NCI-H1694 (cell line): ENCODE measurements at regions not wholly inside any gene's neighbourhood (a gene's known extent, or its start where the extent isn't known, plus 50 kb on each side); places are given as distances from the start of the nearest gene placed in this dataset.

Source experiments
- DNase-seq: peaks from one replicate; lab custom pipeline; 2025; lab: John Stamatoyannopoulos, UW

DNA sequence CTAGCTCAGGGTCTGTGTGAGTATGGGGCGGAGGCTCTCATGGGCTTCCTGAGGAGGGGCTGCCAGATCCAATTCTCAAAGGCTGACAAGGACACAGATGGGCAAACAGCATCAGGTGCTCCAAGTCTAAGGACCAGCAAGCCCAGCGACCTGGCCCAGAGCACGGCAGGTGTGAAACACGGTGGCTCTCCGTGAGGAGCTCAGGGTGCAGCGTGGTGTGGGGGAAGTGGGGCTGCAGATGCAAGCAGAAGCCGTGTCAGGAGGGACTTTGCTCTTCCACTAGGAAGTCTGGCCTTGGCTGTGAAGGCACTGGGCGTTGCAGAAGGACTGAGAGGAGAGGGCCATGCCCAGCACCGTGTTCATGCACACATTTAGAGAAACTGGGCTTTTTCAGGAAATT is 420.0 kb downstream of the GADD45G start:
- no peak for DNase-seq

DNA sequence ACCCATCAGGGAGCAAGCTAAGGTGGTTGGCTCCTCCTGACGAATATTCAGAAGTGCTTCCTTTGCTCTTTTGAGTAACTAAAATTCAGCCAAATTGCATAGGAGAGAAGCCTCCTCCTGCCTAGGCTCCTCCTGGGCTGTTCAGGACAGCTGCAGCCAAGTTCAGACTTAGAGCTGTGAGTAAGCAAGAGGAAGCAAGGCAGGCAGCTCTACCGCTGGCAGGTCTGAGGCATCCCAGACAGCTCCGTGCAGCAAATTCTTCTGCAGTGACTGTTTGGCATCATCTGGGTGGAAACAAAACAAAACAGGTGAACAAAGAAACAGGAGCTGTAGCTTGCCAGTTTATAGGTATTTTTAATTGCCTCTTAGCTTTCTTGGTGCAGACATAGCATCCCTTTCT is 421.0 kb downstream of the GADD45G start:
- no peak for DNase-seq

GRCh38 chr9:90027296-90027790 is 422.5 kb downstream of the GADD45G start:
- DNase-seq: no peak

DNA sequence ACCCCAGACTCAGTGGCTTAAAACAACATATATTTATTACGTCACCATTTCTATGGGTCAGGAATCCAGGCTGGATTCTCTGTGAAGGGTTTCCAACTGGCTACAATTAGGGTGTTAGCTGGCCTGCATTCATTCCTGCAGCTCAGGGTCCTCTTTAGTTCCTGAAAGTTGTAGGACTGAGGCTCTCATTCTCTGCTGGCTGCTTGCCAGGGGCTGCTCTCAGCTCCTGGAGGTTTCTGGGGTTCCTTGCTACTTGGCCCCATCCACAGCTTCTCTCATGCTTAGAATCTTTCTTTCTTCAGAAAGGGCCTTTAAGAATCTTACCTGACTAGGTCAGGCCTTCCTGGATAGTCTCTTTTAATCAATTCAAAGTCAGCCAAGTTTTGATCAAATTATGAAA is 424.6 kb downstream of the GADD45G start:
- no peak for DNase-seq

- DNase-seq: no peak
These were observed 425.2 kb downstream of the GADD45G start for GRCh38 chr9:90029996-90030395.

DNA sequence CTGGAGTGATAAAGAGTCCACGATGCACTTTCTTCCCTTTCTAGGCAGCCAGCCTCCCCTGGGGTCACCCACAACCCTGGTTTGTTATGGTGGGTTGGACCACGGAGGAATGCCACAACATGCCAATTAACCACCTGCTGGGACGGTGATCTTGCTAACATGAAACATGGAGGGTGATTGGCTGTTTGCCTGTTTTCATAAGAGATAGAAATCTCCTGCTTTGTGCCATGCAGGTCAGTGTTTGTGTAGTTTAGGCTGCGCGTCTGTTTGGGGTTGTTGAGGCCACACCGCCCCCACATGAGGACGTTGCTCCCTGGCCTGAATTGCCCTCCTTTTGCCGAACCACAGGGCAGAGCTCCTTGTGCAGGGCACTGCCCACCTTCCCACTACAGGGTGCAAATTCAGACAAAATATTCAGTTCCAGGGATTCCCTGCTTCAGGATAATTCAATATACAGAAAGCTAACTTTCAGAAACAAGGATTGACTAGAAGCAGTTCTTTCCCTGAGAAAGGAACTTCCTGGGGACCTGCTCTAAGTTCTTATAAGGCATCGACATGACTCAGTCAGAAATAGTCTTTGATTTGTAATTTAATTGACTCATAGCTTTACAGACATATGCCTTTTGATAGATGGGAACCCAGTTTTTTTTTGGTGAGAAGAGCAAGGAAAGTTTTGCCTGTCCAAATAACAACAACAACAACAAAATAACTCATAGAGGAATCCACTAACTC is 427.6 kb downstream of the GADD45G start:
- no peak for DNase-seq

- DNase-seq: no peak
These were observed 428.3 kb downstream of the GADD45G start for GRCh38 chr9:90033028-90033650.

GRCh38 chr9:90034071-90034470 is 429.3 kb downstream of the GADD45G start:
- no peak for DNase-seq

GRCh38 chr9:90035471-90035870 is 430.7 kb downstream of the GADD45G start:
- DNase-seq: no peak

DNA sequence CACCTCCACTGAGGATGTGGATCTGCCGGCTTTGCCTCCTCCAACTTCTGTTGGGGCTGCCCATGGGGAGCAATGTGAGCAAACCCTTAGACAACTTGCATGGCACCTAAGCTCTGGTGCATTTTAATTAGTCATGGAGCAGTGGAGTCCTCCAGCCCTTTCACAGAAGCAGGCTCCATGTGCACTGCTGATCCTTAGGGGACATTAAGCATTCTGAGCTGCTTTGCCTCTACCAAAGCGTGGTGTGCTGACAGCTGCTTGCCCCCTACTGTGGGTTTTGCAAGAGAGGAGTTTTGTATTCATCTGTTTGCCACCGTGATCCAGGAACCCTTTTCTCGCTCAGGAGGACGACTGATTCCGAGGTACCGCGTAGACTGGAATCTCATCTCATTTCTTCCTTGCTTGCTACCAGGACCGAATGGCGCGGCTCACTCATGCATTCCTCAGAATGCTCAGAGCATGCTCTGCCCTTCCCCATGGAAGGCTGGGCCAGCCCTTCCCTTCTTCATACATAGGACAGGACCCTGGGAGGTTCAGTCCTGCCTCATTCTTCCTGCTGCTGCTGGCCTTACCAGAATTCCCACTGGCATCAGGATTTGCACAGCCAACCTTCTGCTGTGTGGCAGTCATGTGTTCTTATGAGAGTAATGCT is 432.5 kb downstream of the GADD45G start:
- DNase-seq: no peak

DNA sequence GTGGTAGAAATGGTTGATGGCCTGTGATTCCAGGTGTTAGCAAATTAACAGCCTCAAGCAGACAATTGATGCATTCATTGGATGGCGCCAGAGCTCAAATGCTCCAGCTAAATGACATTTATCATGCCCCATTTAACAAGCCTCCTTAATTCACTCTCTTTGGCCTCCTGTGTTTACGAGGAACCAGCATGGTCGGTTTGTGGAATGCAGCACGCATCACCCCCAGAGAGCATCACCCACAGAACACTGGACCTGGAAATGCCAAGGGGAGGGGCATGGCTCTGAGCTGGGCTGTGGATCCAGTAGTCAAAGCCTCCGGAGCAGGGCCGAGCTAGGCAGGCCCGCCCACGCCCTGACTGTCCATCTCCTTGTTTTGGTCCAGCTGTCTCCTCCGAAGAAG is 434.0 kb downstream of the GADD45G start:
- no peak for DNase-seq

DNA sequence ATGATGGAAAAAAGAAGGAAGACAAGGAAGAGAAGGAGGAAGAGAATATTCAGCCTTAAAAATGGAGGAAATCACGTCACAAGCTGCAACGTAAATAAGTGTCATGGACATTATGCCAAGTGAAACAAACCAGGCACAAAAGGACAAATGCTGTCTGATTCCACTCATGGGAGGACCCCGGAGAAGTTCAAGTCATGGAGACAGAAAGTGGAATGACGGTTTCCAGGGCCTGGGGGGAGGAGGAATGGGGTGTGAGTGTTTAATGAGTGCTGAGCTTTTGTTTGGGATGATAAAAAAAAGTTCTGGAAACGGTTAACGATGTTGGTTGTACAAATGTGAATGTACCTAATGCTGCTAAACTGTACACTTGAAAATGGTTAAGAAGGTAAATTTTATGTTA is 439.5 kb downstream of the GADD45G start:
- no peak for DNase-seq

DNA sequence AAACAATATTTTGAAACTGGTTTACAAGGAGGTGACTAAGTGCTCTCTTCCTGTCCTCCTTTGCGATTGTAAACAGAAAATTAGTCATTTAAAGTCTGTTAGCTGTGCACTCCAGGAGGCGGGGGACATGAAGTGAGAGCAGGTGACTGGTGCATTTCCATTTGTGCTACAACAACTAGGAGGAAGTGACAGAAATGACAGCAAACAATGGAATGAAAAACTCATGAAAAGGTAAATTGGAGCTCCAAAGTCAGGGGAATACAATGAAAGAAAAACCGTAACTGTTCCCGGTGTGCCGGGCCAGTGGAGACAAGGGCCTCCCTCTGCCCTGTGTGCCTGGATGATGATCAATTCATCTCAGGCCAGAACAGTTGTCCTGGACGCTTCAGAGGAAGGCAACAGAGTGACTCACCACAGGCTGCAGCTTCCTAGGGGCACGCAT is 439.9 kb downstream of the GADD45G start:
- DNase-seq: no peak

GRCh38 chr9:90046317-90046861 is 441.6 kb downstream of the GADD45G start:
- DNase-seq: no peak

DNA sequence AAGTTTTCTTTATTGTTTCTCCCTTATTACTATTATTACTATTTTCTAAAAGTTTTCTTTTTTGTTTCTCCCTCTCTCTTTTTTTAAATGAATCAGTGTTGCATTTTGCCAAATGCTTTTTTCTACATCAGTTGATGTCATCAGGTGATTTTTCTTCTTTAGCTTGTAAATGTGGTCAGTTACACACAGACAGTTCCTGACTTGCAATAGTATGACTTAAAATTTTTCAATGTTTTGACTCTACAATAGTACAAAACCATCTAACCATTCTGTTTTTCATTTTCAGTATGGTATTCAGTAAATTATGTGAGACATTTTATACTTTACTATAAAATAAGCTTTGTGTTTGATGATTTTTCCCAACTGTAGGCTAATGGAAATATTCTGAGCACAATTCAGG is 443.0 kb downstream of the GADD45G start:
- no peak for DNase-seq

DNA sequence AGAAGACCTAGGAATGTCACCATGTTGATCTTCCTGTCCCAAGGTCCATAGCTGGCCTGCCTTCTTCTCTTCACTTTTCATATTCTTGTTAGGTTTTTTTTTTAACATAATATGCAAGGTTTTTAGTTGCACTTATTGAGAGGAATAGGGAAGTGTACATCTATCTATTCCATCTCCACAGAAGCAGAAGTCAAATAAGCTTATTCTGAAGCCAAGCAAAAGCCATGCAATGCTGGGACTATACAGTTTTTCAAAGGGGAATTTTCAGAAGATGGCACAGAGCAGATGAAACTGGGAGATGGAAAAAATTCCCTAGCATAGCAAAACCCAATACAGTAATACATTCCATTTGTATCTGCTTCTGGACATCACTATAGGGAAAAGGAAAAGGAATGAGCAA is 447.6 kb downstream of the GADD45G start:
- no peak for DNase-seq

- DNase-seq: no peak
These were observed 448.2 kb downstream of the GADD45G start for GRCh38 chr9:90053027-90053426.

DNA sequence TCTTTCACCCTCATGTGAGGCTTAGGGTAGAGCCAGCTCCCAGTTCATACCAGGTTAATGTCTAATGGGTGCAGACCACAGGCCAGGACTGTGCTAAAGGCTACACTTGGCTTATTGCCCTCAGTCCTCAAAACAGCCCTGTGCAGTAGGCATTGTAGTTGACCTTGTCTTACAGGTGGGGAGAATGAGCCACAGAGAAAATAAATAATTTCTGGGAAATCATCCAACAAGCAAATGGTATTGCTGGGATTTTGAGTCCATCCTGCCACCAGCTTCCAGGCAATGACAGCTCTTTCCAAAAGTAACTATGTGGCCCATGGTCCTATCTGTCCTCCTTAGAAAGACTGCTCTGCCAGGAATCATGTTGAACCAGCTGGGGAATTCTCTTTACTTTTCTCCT is 450.0 kb downstream of the GADD45G start:
- DNase-seq: no peak

DNA sequence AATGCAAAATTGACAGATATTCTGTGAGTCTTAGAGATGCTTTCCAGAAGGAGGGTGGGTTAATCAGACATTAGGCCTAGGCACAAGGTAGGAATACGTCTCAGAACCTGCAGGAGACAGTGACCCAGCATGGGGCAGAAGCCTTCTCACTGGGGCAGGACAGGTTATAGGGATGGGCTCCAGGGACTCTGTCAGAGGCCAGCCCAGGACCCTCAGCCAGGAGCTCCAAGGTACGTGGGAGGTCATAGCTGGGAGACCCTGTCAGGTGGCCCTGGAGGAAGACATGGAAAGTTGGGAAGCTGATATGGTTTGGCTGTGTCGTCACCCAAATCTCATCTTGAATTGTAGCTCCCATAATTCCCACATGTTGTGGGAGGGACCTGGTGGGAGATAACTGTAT is 450.4 kb downstream of the GADD45G start:
- DNase-seq: no peak

DNA sequence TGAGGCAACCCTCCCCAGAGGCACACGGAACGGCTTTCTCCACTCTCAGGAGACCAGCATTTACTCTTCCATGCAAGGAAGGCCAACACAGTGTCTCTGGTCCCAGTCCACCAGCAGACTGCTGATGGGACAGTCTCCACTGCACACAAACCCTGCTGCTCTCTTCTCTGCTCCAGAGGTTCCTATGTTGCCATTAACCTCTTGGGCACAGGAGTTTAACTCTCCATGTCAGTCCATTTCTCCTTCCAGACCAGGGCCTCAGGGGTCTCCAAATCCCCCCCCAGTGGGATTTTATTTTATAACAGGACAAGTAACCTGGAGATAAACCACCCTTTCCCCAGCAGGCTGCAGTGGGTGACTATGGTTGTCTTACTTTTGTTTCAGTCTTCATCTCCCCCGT is 452.5 kb downstream of the GADD45G start:
- no peak for DNase-seq

DNA sequence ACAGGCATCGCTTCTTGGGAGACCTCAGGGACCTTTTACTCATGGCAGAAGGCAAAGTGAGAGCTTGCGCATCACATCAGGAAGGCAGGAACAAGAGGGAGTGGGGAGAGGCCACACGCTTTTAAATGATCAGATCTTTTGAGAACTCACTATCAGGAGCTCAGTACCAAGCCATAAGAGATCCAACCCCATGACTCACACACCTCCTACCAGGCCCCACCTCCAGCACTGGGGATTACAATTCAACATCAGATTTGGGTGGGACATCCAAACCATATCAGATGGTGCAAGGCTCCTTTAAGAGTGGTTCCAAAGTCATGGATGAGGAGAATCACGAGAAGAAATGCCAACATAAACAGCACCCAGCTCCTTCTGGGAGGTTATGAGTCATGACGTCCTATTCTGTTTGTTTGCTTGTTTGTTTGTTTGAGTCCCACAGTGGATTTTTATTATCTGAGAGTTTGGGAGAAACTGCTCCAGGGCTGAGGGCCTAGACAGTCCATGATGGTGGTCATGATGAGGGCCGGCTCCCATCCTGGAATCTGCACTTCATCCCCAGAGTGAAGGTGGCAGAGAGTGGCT is 453.5 kb downstream of the GADD45G start:
- no peak for DNase-seq

DNA sequence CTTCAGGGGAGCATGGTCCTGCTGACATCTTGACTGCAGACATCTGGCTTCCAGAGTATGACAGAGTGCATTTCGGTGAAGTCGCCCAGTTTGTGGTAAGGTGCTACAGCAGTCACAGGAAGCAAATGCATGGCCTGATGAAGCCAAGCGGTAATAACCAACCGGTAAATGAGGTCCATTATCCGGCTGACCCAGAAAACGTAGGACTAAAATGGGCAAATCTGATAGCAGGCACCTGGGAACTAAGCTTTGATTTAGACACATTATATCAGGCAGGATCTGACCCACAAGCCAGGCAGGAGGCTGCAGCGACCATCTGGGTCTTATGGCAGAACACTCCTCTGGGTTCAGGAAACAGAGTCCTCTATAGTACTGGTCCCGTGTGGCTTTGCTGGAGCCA is 454.6 kb downstream of the GADD45G start:
- no peak for DNase-seq

GRCh38 chr9:90060256-90060655 is 455.4 kb downstream of the GADD45G start:
- no peak for DNase-seq
